H1 (cell line): ENCODE measurements at regions not wholly inside any gene's neighbourhood (a gene's known extent, or its start where the extent isn't known, plus 50 kb on each side); places are given as distances from the start of the nearest gene placed in this dataset.

Source experiments
- BRCA1 ChIP-seq: IDR thresholded peaks from 2 replicates; pipeline ENCODE4 v1.6.1; 2012; ENCODE audit warnings: low read depth, low read length, improper control_type of control experiment
- CBX5 ChIP-seq: fragments of 300-800, 300-1000 bp; sonication (generic); IDR thresholded peaks from 2 replicates; pipeline ENCODE4 v1.7.1; 2016; ENCODE audit warnings: antibody characterized with exemption, low read length, low read depth
- EP300 ChIP-seq, 2 experiments: IDR thresholded peaks; 1 replicate in 1 of 2; 2 replicates in 1 of 2; pipeline ENCODE4 v1.6.1; 2011 to 2012; ENCODE audit warnings: low read depth in 2 of 2, low read length in 2 of 2, mild to moderate bottlenecking in 2 of 2, borderline replicate concordance in 1 of 2, inconsistent platforms in 1 of 2, moderate library complexity in 1 of 2
- EZH2 ChIP-seq: fragments of 200-600 bp; sonication (generic); IDR thresholded peaks from 2 replicates; pipeline ENCODE4 v1.7.1; 2012; ENCODE audit warnings: low read depth, mild to moderate bottlenecking, moderate library complexity, low read length, inconsistent platforms; ENCODE audit not compliant: severe bottlenecking
- GABPA ChIP-seq: IDR thresholded peaks from 2 replicates; pipeline ENCODE4 v1.6.1; 2011; ENCODE audit warnings: mild to moderate bottlenecking, low read length, moderate library complexity, borderline replicate concordance; ENCODE audit not compliant: insufficient read depth
- GTF2F1 ChIP-seq: IDR thresholded peaks from 2 replicates; pipeline ENCODE4 v1.6.1; 2012; ENCODE audit warnings: low read depth, low read length, improper control_type of control experiment, borderline replicate concordance
- JUND ChIP-seq: IDR thresholded peaks from 2 replicates; pipeline ENCODE4 v1.6.1; 2011; ENCODE audit warnings: mild to moderate bottlenecking, improper control_type of control experiment, low read length
- POLR2AphosphoS5 ChIP-seq: IDR thresholded peaks from 2 replicates; pipeline ENCODE4 v1.6.1; 2011; ENCODE audit warnings: low read depth, low read length
- RAD21 ChIP-seq, 2 experiments: IDR thresholded peaks in 1 of 2; conservative IDR thresholded peaks in 1 of 2; 2 replicates each; pipeline ENCODE4 v1.6.1; 2011; ENCODE audit warnings: low read depth in 2 of 2, low read length in 2 of 2, improper control_type of control experiment in 1 of 2, inconsistent platforms in 1 of 2, mild to moderate bottlenecking in 1 of 2, moderate library complexity in 1 of 2
- SP1 ChIP-seq: IDR thresholded peaks from 2 replicates; pipeline ENCODE4 v1.6.1; 2011; ENCODE audit warnings: low read depth, low read length
- SP4 ChIP-seq: IDR thresholded peaks from 2 replicates; pipeline ENCODE4 v1.6.1; 2012; ENCODE audit warnings: low read length, inconsistent platforms
- TAF1 ChIP-seq: IDR thresholded peaks from 2 replicates; pipeline ENCODE4 v1.6.1; 2011; ENCODE audit warnings: mild to moderate bottlenecking, low read depth, low read length
- TF ChIP-seq, protein P1 (sequence below), 3 experiments: IDR thresholded peaks; 1 replicate in 2 of 3; 2 replicates in 1 of 3; pipeline versions ENCODE4 v1.5.1 to v1.6.1; 2011; ENCODE audit warnings: low read length in 3 of 3, mild to moderate bottlenecking in 3 of 3, inconsistent platforms in 2 of 3, low read depth in 1 of 3, moderate library complexity in 1 of 3; ENCODE audit not compliant: insufficient read depth in 1 of 3; ENCODE audit errors: control extremely low read depth in 1 of 3

- no peak for TF ChIP-seq JUND
- TF ChIP-seq, protein P1, sequence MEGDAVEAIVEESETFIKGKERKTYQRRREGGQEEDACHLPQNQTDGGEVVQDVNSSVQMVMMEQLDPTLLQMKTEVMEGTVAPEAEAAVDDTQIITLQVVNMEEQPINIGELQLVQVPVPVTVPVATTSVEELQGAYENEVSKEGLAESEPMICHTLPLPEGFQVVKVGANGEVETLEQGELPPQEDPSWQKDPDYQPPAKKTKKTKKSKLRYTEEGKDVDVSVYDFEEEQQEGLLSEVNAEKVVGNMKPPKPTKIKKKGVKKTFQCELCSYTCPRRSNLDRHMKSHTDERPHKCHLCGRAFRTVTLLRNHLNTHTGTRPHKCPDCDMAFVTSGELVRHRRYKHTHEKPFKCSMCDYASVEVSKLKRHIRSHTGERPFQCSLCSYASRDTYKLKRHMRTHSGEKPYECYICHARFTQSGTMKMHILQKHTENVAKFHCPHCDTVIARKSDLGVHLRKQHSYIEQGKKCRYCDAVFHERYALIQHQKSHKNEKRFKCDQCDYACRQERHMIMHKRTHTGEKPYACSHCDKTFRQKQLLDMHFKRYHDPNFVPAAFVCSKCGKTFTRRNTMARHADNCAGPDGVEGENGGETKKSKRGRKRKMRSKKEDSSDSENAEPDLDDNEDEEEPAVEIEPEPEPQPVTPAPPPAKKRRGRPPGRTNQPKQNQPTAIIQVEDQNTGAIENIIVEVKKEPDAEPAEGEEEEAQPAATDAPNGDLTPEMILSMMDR (IDR thresholded peaks at IDR 0.05; ENCODE audit: control extremely low read depth in 1 of 3, insufficient read depth in 1 of 3, low read depth in 1 of 3, low read length in 3 of 3), result peak in 1 of 3 experiments; percentile 25; a peak in 2 of 4 replicates
- no peak for TF ChIP-seq CBX5
- TF ChIP-seq POLR2AphosphoS5, result no peak
- no peak for TF ChIP-seq BRCA1
- no peak for TF ChIP-seq GABPA
- no peak for TF ChIP-seq EP300 (IDR thresholded peaks at IDR 0.05; ENCODE audit: borderline replicate concordance in 1 of 2, low read depth in 2 of 2, low read length in 2 of 2)
- no peak for TF ChIP-seq EZH2
- TF ChIP-seq TAF1, result no peak
- no peak for TF ChIP-seq GTF2F1
- no peak for TF ChIP-seq SP4
- no peak for TF ChIP-seq SP1
- peak; percentile 53 to 60 for TF ChIP-seq RAD21 (IDR thresholded peaks at IDR 0.05 in 1 of 2, conservative IDR thresholded peaks at IDR 0.05 in 1 of 2; ENCODE audit: low read depth in 2 of 2, low read length in 2 of 2)
Observed at GRCh38 chr7:35477609-35478008, 217.3 kb downstream of the HERPUD2 start.
